ENCODE measurements at regions not wholly inside any gene's neighbourhood (a gene's known extent, or its start where the extent isn't known, plus 50 kb on each side); places are given as distances from the start of the nearest gene placed in this dataset.

DNA sequence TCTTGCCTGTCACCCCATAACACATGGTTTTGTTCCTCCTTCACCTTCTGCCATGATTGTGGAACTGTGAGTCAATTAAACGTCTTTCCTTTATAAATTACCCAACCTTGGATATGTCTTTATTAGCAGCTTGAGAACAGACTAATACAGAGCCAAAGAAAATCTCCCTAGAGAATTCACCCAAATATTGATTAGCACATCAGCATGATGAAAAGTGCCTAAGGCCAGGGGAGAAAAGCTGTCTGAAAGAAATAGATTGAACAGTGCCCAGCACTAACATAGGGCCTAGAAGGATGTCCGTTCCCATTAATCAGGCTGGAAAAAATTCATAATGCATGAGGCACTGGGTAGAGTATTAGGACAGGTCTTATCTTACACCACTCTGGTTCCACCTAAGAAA, 111.9 kb upstream of the CALN1 start:
- no peak for DNase-seq

DNA sequence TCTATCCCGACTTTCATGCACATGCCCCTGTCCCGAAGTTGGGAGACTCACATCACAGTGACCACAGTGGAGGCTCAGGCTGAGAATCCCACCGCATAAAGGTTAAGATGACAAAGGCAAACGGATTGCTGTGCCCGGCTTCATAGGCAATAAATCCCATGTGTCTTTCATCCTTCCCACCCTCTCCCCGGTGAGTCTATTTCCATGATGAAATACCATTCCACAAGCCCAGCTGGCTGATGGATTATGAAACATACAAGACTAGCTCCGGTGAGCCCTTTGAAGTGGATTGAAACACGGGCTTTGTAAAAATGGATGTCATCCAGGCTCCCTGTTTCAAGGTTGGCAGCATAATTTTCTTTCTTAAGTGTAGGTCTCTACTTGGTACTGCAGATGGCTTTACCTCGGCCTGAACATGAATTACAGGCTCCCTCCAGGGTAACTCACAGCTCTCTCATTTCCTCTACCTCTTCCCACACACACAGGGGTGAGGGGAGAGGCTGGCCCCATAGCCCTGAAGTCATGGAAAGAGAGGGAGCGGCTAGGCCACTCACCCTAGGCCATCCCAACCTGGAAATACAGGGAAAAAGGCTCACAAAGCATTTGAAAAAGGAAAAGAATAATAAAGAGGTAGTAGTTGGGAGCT, 92.0 kb upstream of the CALN1 start:
- peak; percentile 53 for DNase-seq

DNA sequence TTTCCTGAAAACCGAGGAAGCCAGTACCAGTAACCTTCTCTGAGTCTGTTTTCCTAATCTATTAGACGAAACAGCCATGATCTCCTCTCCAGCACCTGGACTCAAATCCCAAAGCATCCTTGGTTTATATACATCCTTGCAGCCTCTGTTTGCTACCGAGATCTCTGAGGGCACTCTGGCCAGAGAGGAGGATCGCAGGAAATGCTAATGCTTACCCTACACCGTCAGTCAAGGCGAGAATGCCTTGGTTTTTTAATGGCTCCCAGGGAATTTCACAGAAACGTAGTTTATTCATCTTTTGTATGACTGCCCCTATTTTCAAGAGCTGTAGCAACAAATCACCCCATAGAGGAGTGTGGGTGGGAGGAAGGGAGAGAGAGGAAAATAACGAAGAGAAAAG, 91.5 kb upstream of the CALN1 start:
- no peak for DNase-seq

DNA sequence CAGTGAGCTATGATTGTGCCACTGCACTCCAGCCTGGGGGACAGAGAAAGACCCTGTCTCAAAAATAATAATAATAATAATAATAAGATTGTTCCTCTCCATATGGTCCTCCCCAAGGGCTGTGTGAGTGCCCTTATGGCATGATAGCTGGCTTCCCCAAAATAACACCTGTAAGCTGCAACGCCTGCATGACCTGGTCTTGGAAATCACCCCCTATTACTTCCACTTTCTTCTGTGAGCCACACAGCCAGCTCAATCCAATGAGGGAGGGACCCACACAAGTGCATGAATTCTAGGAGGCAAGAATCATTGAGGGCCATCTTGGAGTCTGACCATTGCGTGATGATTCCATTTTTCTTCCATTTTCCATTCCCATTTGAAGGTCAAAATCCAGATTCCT, 82.7 kb upstream of the CALN1 start:
- DNase-seq: no peak

DNA sequence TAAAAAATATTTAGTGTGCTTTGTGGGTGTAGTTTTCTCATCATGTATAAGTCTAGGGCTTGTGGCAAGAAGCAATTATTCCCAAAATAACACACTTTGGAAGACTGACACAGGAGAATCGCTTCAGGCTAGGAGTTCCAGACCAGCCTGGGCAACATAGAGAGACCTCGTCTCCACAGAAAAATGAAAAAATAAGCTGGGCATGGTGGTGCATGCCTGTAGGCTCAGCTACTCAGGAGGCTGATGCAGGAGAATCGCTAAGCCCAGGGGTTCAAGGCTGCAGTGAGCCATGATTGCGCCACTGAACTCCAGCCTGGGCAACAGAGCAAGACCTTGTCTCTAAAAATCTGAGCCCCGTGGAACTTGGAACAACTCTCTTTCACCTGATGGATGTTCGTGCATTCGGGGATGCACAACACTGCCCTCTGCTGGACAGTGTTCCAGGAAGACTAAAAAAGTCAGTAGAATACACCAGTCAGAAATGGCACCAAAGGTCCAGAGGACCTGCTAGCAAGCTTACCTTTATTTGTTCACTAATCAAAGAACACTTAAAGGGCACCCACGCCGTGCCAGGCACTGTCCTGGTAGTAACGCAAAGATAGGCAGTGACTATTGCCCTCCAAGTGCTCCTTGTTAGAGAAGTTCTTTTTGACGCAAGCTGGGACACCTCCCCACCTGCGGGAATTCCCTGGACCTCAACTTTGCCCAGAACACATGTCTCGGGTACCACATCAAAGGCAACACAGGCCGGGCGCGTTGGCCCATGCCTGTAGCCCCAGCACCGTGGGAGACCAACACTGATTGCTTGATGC, 81.9 kb upstream of the CALN1 start:
- DNase-seq: peak; percentile 59

DNA sequence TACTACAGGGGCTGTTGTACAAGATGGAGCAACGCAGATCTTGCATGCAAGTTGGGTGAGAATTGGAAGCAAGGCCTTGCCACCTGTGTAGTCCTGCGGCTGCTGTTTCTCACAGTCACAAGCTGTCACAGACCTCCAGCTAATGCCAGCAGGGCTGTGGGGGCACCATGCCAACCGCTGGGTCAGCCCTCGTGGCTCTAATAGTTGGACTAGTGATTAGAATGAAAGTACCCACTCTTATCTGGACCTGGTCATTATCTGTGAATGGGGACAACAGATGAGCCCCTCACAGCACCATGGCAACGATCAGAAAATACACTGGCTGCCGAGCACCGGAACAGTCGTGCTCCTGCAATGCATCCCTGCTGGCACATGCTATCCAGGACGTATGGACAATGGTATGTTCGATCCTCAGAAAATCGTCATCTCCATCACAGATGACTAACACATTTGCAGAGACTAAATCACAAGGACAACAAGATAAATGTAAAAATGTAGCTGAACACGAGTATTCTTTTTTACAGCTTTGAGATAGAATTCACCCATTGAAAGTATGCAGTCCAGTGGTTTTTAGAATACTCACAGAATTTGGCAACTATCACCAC, 80.4 kb upstream of the CALN1 start:
- peak; percentile 34 for DNase-seq

DNA sequence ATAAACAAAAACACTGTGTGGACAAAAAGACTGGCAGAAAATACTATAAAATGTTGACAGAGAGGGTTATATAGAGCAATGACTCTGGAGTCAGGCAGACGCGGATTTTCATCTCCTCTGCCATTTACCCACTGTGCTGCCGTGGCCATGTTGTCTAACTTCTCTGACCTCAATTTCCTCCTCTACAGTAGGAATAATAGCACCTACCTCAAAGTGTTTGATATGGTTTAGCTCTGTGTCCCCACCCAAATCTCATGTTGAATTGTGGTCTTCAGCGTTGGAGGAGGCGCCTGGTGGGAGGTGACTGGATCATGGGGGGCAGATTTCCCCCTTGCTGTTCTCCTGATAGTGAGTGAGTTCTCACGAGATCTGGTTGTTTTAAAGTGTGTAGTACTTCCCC, 78.2 kb upstream of the CALN1 start:
- DNase-seq: no peak

DNA sequence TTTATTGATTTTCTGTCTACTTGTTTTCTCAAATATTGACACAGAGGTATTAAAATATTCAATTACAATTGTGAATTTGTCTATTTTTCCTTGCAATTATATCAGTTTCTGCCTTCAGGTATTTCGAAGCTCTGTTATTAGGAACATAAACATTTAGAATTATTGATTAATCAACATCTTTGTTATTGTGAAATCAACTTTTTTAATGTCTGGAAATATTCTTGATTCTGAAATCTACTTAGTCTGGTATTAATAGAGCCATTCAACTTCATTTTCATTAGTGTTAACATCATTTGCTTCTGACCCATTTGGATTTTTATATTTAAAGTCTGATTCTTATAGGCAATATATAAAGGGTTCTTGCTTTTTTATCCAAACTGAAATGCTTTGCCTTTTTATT, 69.8 kb upstream of the CALN1 start:
- no peak for DNase-seq

DNA sequence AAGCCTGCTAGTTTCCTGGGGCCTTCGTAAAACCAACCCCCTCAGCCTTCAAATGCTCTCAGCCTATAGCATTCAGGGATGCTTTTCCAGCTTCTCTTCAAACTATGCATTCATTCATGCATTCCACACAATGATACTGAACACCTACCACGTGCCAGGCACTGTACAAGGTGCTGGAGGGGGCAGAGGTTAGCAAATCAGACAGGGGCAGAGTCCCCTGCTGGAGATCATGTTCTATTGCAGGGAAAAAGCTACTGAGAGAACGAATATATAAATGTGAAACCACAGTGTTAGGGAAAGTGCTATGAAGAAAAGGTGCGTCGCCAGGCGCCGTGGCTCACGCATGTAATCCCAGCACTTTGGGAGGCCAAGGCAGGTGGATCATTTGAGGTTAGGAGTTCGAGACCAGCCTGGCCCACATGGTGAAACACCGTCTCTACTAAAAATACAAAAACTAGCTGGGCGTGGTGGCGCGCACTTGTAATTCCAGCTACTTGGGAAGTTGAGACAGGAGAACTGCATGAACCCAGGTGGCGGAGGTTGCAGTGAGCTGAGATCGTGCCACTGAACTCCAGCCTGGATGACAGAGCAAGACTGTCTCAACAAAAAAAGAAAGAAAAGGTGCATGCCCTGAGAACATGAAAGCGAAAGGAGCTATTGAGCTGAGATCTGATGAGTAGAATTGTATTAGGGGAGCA, 64.6 kb upstream of the CALN1 start:
- DNase-seq: no peak

DNA sequence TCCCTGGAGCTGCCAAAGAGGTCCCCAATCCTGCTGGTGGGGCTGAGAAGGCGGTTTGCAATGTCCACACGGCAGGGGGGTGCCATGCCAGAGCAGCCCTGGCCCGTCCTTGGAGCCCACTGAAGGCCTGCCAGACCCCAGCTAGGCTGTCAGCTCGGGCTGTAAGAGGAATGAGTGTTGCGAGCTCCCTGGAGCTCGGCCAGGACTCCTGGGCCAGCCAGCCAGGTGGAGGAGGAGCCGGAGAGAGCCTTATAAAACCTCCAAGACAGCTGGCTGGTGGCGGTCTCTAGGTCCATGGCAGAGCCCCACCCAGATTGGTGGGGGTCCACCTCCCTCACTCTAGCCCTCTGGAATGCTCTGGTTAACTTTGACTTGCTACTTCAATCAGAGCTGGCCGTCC, 55.1 kb upstream of the CALN1 start:
- no peak for DNase-seq

DNA sequence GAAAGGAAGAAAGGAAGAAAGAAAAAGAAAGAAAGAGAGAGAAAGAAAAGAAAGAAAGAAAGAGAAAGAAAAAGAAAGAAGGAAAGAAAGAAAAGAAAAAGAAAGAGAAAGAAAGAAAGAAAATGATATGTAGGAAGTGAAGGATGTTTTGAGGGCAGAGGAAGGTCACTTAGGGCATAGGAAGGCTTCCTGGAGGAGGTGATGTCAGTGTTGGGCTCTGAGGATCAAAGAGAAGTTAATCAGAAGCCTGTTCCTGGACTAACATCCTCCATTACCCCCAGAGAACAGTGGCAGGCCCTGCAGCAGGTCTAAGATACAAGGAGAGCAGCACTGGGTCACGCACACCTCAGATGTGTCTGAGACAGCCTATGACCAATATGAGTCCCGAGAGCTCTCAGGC, 54.7 kb upstream of the CALN1 start:
- no peak for DNase-seq

DNA sequence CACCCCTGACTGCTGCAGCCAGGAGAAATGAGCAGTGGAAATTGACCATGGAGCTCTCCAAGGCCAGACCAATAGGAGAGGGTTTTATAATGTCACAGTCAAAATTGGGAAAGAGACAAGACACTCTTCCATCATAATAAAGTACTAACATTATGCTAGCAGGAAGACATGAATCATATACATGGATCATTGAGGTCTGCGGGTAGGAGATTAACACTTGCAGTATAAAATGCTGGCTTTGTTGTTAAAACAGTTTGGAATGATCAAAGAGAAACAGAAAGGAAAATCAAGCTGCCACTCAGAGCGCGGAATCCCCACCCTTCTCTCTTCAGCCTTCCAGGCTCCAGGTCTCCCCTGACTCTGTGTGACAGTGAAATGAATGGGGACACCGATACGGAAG, 53.4 kb upstream of the CALN1 start:
- DNase-seq: no peak

DNA sequence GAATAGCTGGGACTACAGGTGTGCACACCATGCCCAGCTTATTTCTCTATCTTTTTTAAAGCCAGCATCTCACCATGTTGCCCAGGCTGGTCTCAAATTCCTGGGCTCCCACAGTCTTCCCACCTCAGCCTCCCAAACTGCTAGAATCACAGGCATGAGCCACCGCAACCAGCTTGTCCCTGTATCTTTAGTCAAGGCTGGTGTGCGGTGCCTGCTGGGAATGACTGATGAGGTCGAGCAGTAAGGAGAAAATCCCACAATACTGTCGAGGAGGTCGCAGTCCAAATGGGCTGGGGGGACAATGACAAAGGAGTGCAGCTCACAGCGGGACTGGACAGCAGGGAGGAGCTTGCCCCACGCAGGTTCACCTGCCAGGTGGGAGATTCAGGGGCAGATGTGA, 50.2 kb upstream of the CALN1 start:
- no peak for DNase-seq
